Ecto neural progenitor cell (in vitro differentiated cells): ENCODE measurements at regions not wholly inside any gene's neighbourhood (a gene's known extent, or its start where the extent isn't known, plus 50 kb on each side); places are given as distances from the start of the nearest gene placed in this dataset.

Experiments used
- DNase-seq: peaks from one replicate; pipeline ENCODE4 v3.0.0-alpha.2; 2018; ENCODE audit warnings: low spot score

GRCh38 chr5:161235569-161235968 is 311.0 kb downstream of the GABRB2 start:
- no peak for DNase-seq

GRCh38 chr5:161233553-161233952 is 313.0 kb downstream of the GABRB2 start:
- no peak for DNase-seq

- DNase-seq, result no peak
These were observed 316.3 kb downstream of the GABRB2 start for GRCh38 chr5:161230221-161230620.

- no peak for DNase-seq
These were observed 326.7 kb downstream of the GABRB2 start for GRCh38 chr5:161219816-161220215.

GRCh38 chr5:161216877-161217276 is 329.6 kb downstream of the GABRB2 start:
- no peak for DNase-seq

- DNase-seq, result no peak
These were observed 334.3 kb downstream of the GABRB2 start for GRCh38 chr5:161212123-161212712.

GRCh38 chr5:161201558-161201957 is 345.0 kb downstream of the GABRB2 start:
- no peak for DNase-seq

GRCh38 chr5:161190778-161191177 is 338.8 kb upstream of the ATP10B start:
- no peak for DNase-seq

- no peak for DNase-seq
These were observed 338.1 kb upstream of the ATP10B start for GRCh38 chr5:161190086-161190485.

GRCh38 chr5:161189452-161189851 is 337.4 kb upstream of the ATP10B start:
- no peak for DNase-seq

- no peak for DNase-seq
These were observed 331.5 kb upstream of the ATP10B start for GRCh38 chr5:161183559-161183958.

- DNase-seq, result no peak
These were observed 324.2 kb upstream of the ATP10B start for GRCh38 chr5:161176221-161176620.

GRCh38 chr5:161169776-161170175 is 317.8 kb upstream of the ATP10B start:
- no peak for DNase-seq

GRCh38 chr5:161167016-161167767 is 315.2 kb upstream of the ATP10B start:
- no peak for DNase-seq

- DNase-seq, result no peak
These were observed 314.1 kb upstream of the ATP10B start for GRCh38 chr5:161165998-161166660.

- no peak for DNase-seq
These were observed 305.9 kb upstream of the ATP10B start for GRCh38 chr5:161157925-161158324.

GRCh38 chr5:161155451-161155850 is 303.4 kb upstream of the ATP10B start:
- DNase-seq, result no peak

GRCh38 chr5:161152415-161152940 is 300.5 kb upstream of the ATP10B start:
- DNase-seq, result no peak

- DNase-seq, result no peak
These were observed 298.5 kb upstream of the ATP10B start for GRCh38 chr5:161150441-161150988.

- DNase-seq, result no peak
These were observed 297.1 kb upstream of the ATP10B start for GRCh38 chr5:161149078-161149477.

GRCh38 chr5:161138751-161139455 is 286.9 kb upstream of the ATP10B start:
- no peak for DNase-seq

- no peak for DNase-seq
These were observed 282.9 kb upstream of the ATP10B start for GRCh38 chr5:161134956-161135355.
